Activated CD8-positive, alpha-beta T cell treated with anti-CD3 and anti-CD28 coated beads, Interleukin-2, amount 10 ng/mL, durations not matched to agents 7 days and 5 days (primary cell): ENCODE measurements at regions not wholly inside any gene's neighbourhood (a gene's known extent, or its start where the extent isn't known, plus 50 kb on each side); places are given as distances from the start of the nearest gene placed in this dataset.
A peak's percentile ranks its signal among the peaks of the same experiment; 100 is the strongest.

Experiments
- ATAC-seq: fragments of 150-1000 bp; cut with Tn5 transposase; one replicate; pipeline ENCODE4 v1.10.0; 2021; ENCODE audit warnings: moderate library complexity
- CTCF ChIA-PET: fragments of 350-600 bp; sonication (Branson Sonifier 250); formaldehyde crosslinking; loops from one replicate; lab custom pipeline; 2021; ENCODE audit warnings: antibody characterized with exemption; lab: Charles Lee
- POLR2A ChIA-PET: fragments of 350-600 bp; sonication (Branson Sonifier 250); formaldehyde crosslinking; loops from one replicate; lab custom pipeline; 2021; ENCODE audit warnings: antibody characterized with exemption; lab: Charles Lee
- DNase-seq: peaks from one replicate; pipeline ENCODE4 v3.0.0-alpha.2; 2020
- H3K27ac Mint-ChIP-seq: one replicate; pipeline ENCODE4 v1.8.0; 2021; ENCODE audit warnings: mild to moderate bottlenecking, mixed read lengths
- H3K27me3 Mint-ChIP-seq: one replicate; pipeline ENCODE4 v1.8.0; 2021; ENCODE audit warnings: low read depth, mixed read lengths
- H3K36me3 Mint-ChIP-seq: one replicate; pipeline ENCODE4 v1.8.0; 2021; ENCODE audit warnings: low read depth, mixed read lengths
- H3K4me1 Mint-ChIP-seq: one replicate; pipeline ENCODE4 v1.8.0; 2021; ENCODE audit warnings: low read depth, mixed read lengths
- H3K4me3 Mint-ChIP-seq: one replicate; pipeline ENCODE4 v1.8.0; 2021; ENCODE audit warnings: mild to moderate bottlenecking, mixed read lengths
- H3K9me3 Mint-ChIP-seq: one replicate; pipeline ENCODE4 v1.8.0; 2022; ENCODE audit warnings: mixed read lengths; ENCODE audit not compliant: insufficient read depth

DNA sequence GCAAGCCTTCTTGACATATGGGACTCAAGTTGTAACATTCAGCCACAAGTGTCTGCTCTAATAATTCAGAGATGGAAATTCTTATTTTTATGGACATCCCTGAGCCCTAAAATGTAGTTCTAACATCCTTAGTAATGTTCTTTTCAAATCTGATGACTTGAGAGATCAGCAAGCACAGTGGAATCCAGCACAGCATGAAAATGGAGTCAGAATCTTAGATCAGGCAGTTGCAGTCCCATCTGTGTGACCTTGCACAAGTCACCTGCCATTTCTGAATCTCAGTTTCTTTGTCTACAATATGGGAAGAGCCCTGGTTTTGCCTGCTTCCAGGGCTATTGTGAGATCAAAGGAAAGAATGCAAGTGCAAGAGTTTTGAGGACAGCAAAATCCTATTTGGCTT lies 183.9 kb upstream of the LPP start:
- DNase-seq (no peak), ATAC-seq (no peak)
- Mint-ChIP-seq H3K4me3 (no peak overlapping the region), H3K9me3 (no peaks in the 10 kb centered on the region), H3K4me1 (peaks cover 63% of the 10 kb centered on the region), H3K36me3 (peaks cover 6% of the 10 kb centered on the region), H3K27ac (no peak overlapping the region), H3K27me3 (no peaks in the 10 kb centered on the region)
- POLR2A ChIA-PET = no interaction called here
- CTCF ChIA-PET = interaction anchor here (1.0 to 1.3 kb wide), 2 partner anchors 22 to 25 kb away, joined by 3 to 4 read pairs; no protein-coding TSS in a partner anchor

DNA sequence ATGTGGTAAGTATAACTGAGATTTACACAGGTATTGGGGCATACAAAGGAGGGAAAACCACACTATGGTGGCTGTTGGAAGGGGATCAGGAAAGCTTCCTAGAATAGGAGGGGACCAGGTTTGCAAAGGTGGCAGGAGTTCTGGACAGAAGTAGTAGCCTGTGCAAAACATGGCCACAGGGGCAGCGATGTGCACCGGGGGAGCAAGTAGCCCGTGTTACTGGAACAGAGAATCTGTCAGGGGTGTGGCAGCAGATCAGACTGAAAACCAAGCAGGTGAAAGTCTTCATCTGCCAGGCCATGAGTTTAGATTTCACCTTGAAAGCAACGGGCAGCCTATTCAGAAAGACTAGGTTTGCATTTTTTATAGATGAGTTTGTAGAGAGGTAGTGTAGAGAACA lies 182.3 kb upstream of the LPP start:
- DNase-seq (no peak), ATAC-seq (no peak)
- H3K4me3 Mint-ChIP-seq = no peak overlapping the region
- H3K9me3 Mint-ChIP-seq = no peaks in the 10 kb centered on the region
- no peaks in the 10 kb centered on the region for H3K27me3 Mint-ChIP-seq
- no peak overlapping the region for H3K27ac Mint-ChIP-seq
- ChIA-PET POLR2A (interaction anchor here (0.6 kb wide), 1 partner anchor 342 kb away, joined by 4 read pairs; no protein-coding TSS in a partner anchor), CTCF (interaction anchor here (1.3 kb wide), 1 partner anchor 230 kb away, joined by 3 read pairs; no protein-coding TSS in a partner anchor)
- H3K36me3 Mint-ChIP-seq = peaks cover 2% of the 10 kb centered on the region
- peaks cover 69% of the 10 kb centered on the region for H3K4me1 Mint-ChIP-seq

DNA sequence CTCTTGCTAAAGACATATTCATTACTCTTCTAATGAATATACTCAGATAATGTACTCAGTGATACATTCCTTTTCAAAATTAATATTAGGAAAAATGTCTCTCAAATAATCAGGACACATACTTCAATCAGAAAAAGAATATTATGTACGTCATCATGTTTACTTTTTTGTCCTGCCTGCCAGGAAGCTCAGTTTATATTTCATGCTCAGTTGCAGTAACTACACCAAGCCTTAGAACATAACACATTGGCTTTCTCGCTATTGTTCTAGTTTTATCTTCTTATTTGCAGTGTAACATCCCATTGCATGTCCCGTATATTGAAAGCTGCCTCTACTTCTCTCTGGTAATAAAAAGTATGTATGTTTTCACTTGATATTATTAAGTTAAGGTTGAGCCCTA lies 181.5 kb upstream of the LPP start:
- Mint-ChIP-seq H3K4me3 (no peak overlapping the region), H3K9me3 (no peaks in the 10 kb centered on the region), H3K36me3 (peaks cover 5% of the 10 kb centered on the region), H3K4me1 (peaks cover 67% of the 10 kb centered on the region), H3K27ac (no peak overlapping the region), H3K27me3 (no peaks in the 10 kb centered on the region)
- POLR2A ChIA-PET = interaction anchor here (0.6 to 4.6 kb wide), 3 partner anchors 27 to 341 kb away, joined by 4 to 59 read pairs (median 16); partner anchors contain the start of gene BCL6
- CTCF ChIA-PET = interaction anchor here (0.7 to 4.6 kb wide), 6 partner anchors 11 to 232 kb away, joined by 3 to 56 read pairs (median 4); partner anchors contain the start of gene BCL6
- ATAC-seq (no peak), DNase-seq (no peak)

DNA sequence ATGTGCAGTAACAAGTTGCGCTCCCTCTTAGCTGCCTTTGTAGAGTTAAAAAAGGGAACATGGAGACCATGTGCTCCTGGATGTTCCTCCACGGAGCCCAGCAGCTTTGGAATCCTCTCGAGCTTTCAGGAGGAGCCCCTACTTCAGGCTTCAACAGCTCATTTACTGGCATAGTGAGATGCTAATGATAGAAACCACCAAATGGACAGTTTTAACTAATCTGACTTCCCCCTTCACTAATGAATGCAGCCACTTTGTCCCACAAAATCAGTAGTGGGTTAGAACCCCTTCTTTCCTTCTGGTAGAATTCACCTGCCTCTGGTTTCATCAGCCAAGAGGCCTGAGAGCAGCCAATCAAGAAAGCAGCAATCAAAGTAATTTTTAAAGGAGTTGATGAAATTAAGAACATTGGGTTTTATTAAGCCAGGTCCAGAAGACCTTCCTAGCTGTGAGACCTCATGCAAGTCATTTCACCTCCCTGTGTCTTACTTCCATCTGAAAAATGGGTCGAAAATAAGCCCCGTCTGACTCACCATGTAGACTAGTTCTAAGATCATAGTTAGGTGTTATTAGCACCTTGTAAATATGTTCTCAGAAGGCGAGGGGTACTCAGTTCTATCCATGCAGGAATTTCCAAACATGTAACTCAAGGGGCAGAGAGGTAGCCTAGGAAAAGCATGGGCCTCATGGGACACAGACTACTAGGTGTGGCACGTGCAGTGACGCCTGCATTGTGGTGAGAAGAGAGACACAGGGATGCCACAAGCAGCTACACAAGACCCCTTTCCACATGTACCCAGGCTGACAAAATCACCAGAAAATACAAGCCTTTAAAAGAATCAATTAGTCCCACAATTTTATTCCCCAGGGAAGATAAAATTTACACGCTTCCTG lies 179.7 kb upstream of the LPP start:
- peak; percentile 46 for ATAC-seq
- Mint-ChIP-seq H3K36me3 (peaks cover 15% of the 10 kb centered on the region), H3K4me3 (peak overlapping the region; percentile 54), H3K9me3 (no peaks in the 10 kb centered on the region), H3K27ac (peak overlapping the region; percentile 93), H3K27me3 (no peaks in the 10 kb centered on the region), H3K4me1 (peaks cover 78% of the 10 kb centered on the region)
- POLR2A ChIA-PET = interaction anchor here (0.6 to 4.6 kb wide), 12 partner anchors 10 to 567 kb away, joined by 3 to 59 read pairs (median 4); partner anchors contain the start of gene BCL6
- CTCF ChIA-PET = interaction anchor here (0.9 to 4.6 kb wide), 27 partner anchors 9 to 981 kb away, joined by 3 to 56 read pairs (median 5); partner anchors contain the start of gene BCL6
- DNase-seq = peak; percentile 52

DNA sequence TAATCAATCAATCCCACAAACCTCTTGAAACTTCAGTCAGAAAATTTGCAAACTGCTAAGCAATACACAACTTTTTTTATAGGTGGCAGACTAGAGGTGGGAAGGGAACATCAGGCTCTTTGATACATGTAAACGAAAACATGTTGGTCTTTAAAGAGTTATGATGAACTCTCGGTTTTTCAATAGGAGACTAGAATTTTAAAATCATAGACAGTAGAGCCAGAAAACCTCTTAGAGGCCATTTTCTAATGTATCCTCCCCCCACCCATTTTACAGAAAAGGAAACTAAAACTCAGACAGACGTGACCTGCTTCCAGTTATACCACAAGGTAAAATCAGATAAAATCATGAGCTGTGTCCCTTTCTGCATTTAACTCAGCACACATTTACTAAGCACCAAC lies 179.1 kb upstream of the LPP start:
- Mint-ChIP-seq H3K4me3 (peak overlapping the region; percentile 54), H3K27ac (peak overlapping the region; percentile 93), H3K27me3 (no peaks in the 10 kb centered on the region), H3K4me1 (peaks cover 81% of the 10 kb centered on the region), H3K36me3 (peaks cover 15% of the 10 kb centered on the region), H3K9me3 (no peaks in the 10 kb centered on the region)
- ChIA-PET POLR2A (interaction anchor here (0.6 to 4.6 kb wide), 11 partner anchors 11 to 308 kb away, joined by 3 to 59 read pairs (median 5); partner anchors contain the start of gene BCL6), CTCF (interaction anchor here (0.6 to 4.6 kb wide), 32 partner anchors 9 to 980 kb away, joined by 3 to 56 read pairs (median 5); partner anchors contain the start of gene BCL6)
- ATAC-seq (peak; percentile 67), DNase-seq (no peak)

DNA sequence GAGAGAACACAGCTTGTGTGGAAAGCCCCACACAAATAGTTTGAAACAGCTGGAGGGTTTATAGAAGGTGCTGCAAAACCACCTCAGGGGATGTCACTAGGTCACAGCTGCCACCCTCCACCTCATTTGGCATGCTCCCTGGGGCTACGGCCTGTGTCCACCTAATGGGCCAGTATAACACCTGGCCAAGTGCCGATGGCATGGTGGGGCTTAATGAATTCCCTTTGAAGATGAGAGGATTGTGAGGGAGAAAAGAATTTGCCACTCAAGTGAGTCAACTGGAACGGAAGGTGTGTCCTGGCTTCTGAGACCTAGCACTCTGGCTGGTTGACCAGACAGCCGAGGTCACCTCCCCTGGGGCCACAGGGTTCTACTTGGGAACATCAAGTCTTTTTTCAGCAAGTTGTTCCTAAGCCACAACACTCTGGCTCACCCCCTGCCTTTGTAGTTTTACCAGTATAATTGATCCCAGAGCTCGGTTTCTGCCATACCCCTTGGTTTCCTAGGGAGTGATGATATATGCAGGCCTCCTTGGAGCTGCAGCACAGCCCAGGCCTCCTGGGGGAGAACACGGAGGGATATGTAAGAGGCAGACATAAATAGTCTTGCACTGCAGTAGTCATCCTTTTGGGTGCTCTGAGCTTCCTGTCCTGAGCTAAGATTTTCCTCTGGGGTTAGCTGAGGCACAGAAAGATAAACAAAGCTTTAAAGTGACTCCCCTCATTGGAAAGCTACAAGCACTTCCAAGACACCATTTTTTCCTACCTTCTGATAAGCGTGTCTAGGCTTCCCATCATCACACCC lies 178.2 kb upstream of the LPP start:
- ChIA-PET POLR2A (interaction anchor here (0.9 to 4.6 kb wide), 11 partner anchors 10 to 307 kb away, joined by 3 to 59 read pairs (median 6); partner anchors contain the start of genes BCL6 and LPP), CTCF (interaction anchor here (0.5 to 4.6 kb wide), 31 partner anchors 8 to 979 kb away, joined by 3 to 56 read pairs (median 5); partner anchors contain the start of gene BCL6)
- Mint-ChIP-seq H3K4me3 (peak overlapping the region; percentile 54), H3K27ac (peak overlapping the region; percentile 93), H3K27me3 (no peaks in the 10 kb centered on the region), H3K9me3 (no peaks in the 10 kb centered on the region), H3K36me3 (peaks cover 15% of the 10 kb centered on the region), H3K4me1 (peaks cover 89% of the 10 kb centered on the region)
- ATAC-seq (peak; percentile 54), DNase-seq (no peak)

DNA sequence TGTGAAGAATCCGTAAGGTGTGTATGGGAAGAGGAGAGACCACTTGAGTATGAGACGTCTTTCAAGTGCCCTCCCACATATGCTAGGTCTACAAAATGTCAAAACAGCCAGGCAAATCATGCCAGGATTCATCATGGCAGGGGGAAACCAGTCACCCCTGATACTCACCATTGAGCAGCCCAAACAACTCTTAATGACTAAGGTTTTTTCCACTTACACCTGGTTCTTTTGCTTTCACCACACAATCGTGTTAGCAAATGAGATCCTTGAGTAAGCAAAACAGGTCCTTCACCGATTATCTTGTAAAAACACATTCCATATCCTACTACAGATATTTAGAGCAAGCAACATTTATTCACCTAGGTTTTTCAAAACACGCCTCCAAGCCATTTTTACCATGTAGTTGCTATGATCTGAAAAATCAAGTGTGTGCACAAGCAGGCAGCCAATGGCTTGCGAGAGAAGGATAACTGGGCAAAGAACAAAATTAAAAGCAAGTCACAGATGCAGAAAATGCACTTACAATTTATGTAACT lies 177.5 kb upstream of the LPP start:
- peak overlapping the region; percentile 93 for H3K27ac Mint-ChIP-seq
- H3K4me1 Mint-ChIP-seq = peaks cover 84% of the 10 kb centered on the region
- no peak overlapping the region for H3K4me3 Mint-ChIP-seq
- POLR2A ChIA-PET = interaction anchor here (1.2 to 4.6 kb wide), 3 partner anchors 178 to 236 kb away, joined by 6 to 59 read pairs (median 8); partner anchors contain the start of genes BCL6 and LPP
- peaks cover 15% of the 10 kb centered on the region for H3K36me3 Mint-ChIP-seq
- no peak for ATAC-seq
- no peaks in the 10 kb centered on the region for H3K27me3 Mint-ChIP-seq
- no peak for DNase-seq
- CTCF ChIA-PET = interaction anchor here (0.5 to 4.6 kb wide), 10 partner anchors 10 to 979 kb away, joined by 3 to 56 read pairs (median 11); partner anchors contain the start of gene BCL6
- no peaks in the 10 kb centered on the region for H3K9me3 Mint-ChIP-seq

DNA sequence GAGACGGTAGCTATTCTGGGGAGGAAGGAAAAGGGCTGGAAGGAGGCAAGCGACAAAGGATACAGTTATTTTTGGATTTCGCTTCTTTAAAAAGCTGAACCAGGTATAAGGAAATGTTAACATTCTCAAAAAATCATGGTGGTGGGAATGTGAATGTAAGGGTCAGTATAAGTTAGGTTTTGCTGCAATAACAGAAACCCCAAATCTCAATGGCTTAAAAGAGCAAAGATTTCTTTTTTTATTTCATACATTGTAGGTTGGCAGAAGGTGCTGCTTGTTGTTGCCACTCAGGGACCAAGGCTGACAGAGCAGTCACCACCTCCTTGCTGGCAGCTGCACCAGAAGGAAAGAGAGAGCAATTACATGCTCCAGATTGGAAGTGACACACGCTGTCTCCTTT lies 176.3 kb upstream of the LPP start:
- DNase-seq (no peak), ATAC-seq (no peak)
- CTCF ChIA-PET = no interaction called here
- Mint-ChIP-seq H3K4me3 (no peak overlapping the region), H3K9me3 (no peaks in the 10 kb centered on the region), H3K27ac (no peak overlapping the region), H3K36me3 (peaks cover 15% of the 10 kb centered on the region), H3K27me3 (no peaks in the 10 kb centered on the region), H3K4me1 (peaks cover 82% of the 10 kb centered on the region)
- POLR2A ChIA-PET = interaction anchor here (0.6 to 0.7 kb wide), 3 partner anchors 231 to 1284 kb away, joined by 3 read pairs; no protein-coding TSS in a partner anchor

DNA sequence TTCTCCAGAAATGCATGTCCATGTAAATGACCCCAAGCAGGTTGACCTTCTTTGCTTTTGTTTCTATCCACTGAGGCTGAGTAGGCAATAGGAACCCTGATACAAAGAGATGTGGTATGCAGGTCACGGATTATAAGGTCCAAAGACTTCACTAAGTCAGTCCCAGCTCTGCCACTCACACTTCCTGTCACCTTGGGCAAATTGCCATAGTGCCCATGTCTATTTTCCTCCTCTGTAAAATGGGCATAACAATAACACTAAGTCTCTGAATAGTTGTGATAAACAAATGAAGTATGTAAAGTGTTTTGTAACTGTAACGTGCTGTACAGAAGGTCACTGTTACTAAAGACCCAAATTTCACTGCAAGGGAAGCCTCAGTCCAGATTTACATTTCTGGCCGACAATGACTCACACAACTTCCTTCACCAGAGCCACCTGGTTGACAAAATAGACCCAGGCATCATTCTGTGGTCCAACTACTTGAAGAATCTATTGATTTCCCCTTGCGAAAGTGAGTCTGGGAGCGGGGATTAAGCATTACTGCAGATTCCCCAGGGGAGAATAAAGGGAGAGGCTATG lies 175.4 kb upstream of the LPP start:
- peaks cover 77% of the 10 kb centered on the region for H3K4me1 Mint-ChIP-seq
- ATAC-seq (no peak), DNase-seq (no peak)
- H3K27me3 Mint-ChIP-seq = no peaks in the 10 kb centered on the region
- H3K9me3 Mint-ChIP-seq = no peaks in the 10 kb centered on the region
- peak overlapping the region; percentile 10 for H3K27ac Mint-ChIP-seq
- H3K4me3 Mint-ChIP-seq = no peak overlapping the region
- POLR2A ChIA-PET = interaction anchor here (0.7 kb wide), 2 partner anchors 53 to 232 kb away, joined by 3 read pairs; no protein-coding TSS in a partner anchor
- H3K36me3 Mint-ChIP-seq = peaks cover 15% of the 10 kb centered on the region
- CTCF ChIA-PET = interaction anchor here (1.0 kb wide), 1 partner anchor 235 kb away, joined by 3 read pairs; no protein-coding TSS in a partner anchor

DNA sequence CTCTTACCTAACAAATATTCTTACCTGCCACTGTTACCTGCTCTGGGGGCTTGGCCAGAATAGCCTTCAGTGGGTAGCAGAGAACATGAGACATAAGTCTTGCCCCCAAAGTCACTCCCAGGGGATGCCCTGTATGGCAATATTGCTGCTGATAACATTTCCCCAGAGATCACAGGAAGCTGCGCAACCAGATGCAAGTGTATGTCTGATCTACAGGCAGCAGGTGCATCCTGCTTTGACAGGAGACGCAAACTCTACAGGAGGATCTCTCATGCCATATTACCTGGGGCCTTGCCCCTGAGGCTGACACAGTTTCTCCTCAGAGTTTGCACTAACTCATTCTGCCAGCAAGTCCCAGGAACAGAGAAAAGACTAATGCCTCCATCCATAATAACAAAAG lies 174.4 kb upstream of the LPP start:
- CTCF ChIA-PET = interaction anchor here (1.0 to 1.7 kb wide), 2 partner anchors 232 to 236 kb away, joined by 3 to 7 read pairs; no protein-coding TSS in a partner anchor

More for the DNA sequence above, 174.4 kb upstream of the LPP start:
- H3K9me3 Mint-ChIP-seq = no peaks in the 10 kb centered on the region
- POLR2A ChIA-PET = interaction anchor here (1.4 kb wide), 1 partner anchor 20 kb away, joined by 3 read pairs; no protein-coding TSS in a partner anchor
- no peaks in the 10 kb centered on the region for H3K27me3 Mint-ChIP-seq
- H3K36me3 Mint-ChIP-seq = peaks cover 15% of the 10 kb centered on the region
- ATAC-seq (peak; percentile 24), DNase-seq (peak; percentile 49)
- H3K27ac Mint-ChIP-seq = peak overlapping the region; percentile 41
- H3K4me1 Mint-ChIP-seq = peaks cover 68% of the 10 kb centered on the region
- no peak overlapping the region for H3K4me3 Mint-ChIP-seq
